Liver (tissue), 8 donors: ENCODE measurements at regions not wholly inside any gene's neighbourhood (a gene's known extent, or its start where the extent isn't known, plus 50 kb on each side); places are given as distances from the start of the nearest gene placed in this dataset.

ENCODE experiments used
- DNase-seq: peaks from one replicate; pipeline ENCODE4 v3.0.0-alpha.2; 2017; ENCODE audit warnings: low spot score
- H3K27ac ChIP-seq, 2 donors: one replicate each; pipeline ENCODE4 v1.7.0; 2013; ENCODE audit warnings: inconsistent platforms in 2 of 2, low read length in 2 of 2, control low read depth in 1 of 2, low read depth in 1 of 2, mild to moderate bottlenecking in 1 of 2
- H3K27me3 ChIP-seq, 4 donors: one replicate each; pipeline versions ENCODE4 v1.6.1 to v1.7.0; 2013; ENCODE audit warnings: low read length in 3 of 4, inconsistent platforms in 1 of 4, mild to moderate bottlenecking in 1 of 4, moderate library complexity in 1 of 4; ENCODE audit not compliant: control insufficient read depth in 4 of 4, insufficient read depth in 4 of 4
- H3K36me3 ChIP-seq, 4 donors: one replicate each; pipeline versions ENCODE4 v1.6.1 to v1.7.0; 2013; ENCODE audit warnings: low read length in 3 of 4, mild to moderate bottlenecking in 3 of 4, low read depth in 1 of 4, moderate library complexity in 1 of 4; ENCODE audit not compliant: control insufficient read depth in 4 of 4, insufficient read depth in 3 of 4
- H3K4me1 ChIP-seq, 4 donors: one replicate each; pipeline versions ENCODE4 v1.6.1 to v1.7.0; 2013; ENCODE audit warnings: low read length in 3 of 4, mild to moderate bottlenecking in 3 of 4, moderate library complexity in 1 of 4; ENCODE audit not compliant: control insufficient read depth in 4 of 4, insufficient read depth in 4 of 4
- H3K4me3 ChIP-seq, 3 donors: one replicate each; pipeline versions ENCODE4 v1.6.1 to v1.7.0; 2013; ENCODE audit warnings: low read length in 3 of 3, control low read depth in 1 of 3, low read depth in 1 of 3, mild to moderate bottlenecking in 1 of 3
- H3K9ac ChIP-seq, 2 donors: one replicate each; pipeline ENCODE4 v1.7.0; 2013; ENCODE audit warnings: low read length in 2 of 2, mild to moderate bottlenecking in 2 of 2, moderate library complexity in 2 of 2, control low read depth in 1 of 2, low read depth in 1 of 2
- H3K9me3 ChIP-seq, 4 donors: one replicate each; pipeline versions ENCODE4 v1.6.1 to v1.7.0; 2013; ENCODE audit warnings: low read length in 3 of 4; ENCODE audit not compliant: control insufficient read depth in 4 of 4
- CTCF ChIP-seq: fragments of 150-350 bp; IDR thresholded peaks from 2 replicates; pipeline ENCODE4 v1.5.1; 2017; ENCODE audit warnings: improper control_type of control experiment, low read depth, low read length; ENCODE audit not compliant: missing input control
- EGR1 ChIP-seq, 2 donors: IDR thresholded peaks; 2 replicates each; pipeline ENCODE4 v1.6.1; 2016 to 2018; ENCODE audit warnings: antibody characterized with exemption in 2 of 2, low read depth in 2 of 2
- FOXA1 ChIP-seq: IDR thresholded peaks from 2 replicates; pipeline ENCODE4 v1.6.1; 2016; ENCODE audit warnings: antibody characterized with exemption
- FOXA2 ChIP-seq: IDR thresholded peaks from 2 replicates; pipeline ENCODE4 v1.6.1; 2016; ENCODE audit warnings: antibody characterized with exemption
- GABPA ChIP-seq, 2 donors: IDR thresholded peaks in 1 of 2; conservative IDR thresholded peaks in 1 of 2; 2 replicates each; pipeline ENCODE4 v1.6.1; 2016; ENCODE audit warnings: antibody characterized with exemption in 2 of 2, mild to moderate bottlenecking in 1 of 2, moderate library complexity in 1 of 2
- HNF4A ChIP-seq, 2 donors: conservative IDR thresholded peaks; 2 replicates each; pipeline ENCODE4 v1.6.1; 2016; ENCODE audit warnings: antibody characterized with exemption in 2 of 2, mild to moderate bottlenecking in 2 of 2
- HNF4G ChIP-seq: IDR thresholded peaks from 2 replicates; pipeline ENCODE4 v1.6.1; 2016; ENCODE audit warnings: antibody characterized with exemption
- JUND ChIP-seq, 2 donors: IDR thresholded peaks; 2 replicates each; pipeline ENCODE4 v1.6.1; 2016; ENCODE audit warnings: antibody characterized with exemption in 2 of 2
- NR2F2 ChIP-seq: IDR thresholded peaks from 2 replicates; pipeline ENCODE4 v1.6.1; 2016; ENCODE audit warnings: antibody characterized with exemption
- RAD21 ChIP-seq, 2 donors: IDR thresholded peaks; 2 replicates each; pipeline ENCODE4 v1.6.1; 2016; ENCODE audit warnings: antibody characterized with exemption in 2 of 2, mild to moderate bottlenecking in 2 of 2
- REST ChIP-seq: IDR thresholded peaks from 2 replicates; pipeline ENCODE4 v1.6.1; 2016; ENCODE audit warnings: antibody characterized with exemption, mild to moderate bottlenecking
- RXRA ChIP-seq, 2 donors: IDR thresholded peaks; 2 replicates each; pipeline ENCODE4 v1.6.1; 2017 to 2018; ENCODE audit warnings: antibody characterized with exemption in 2 of 2, mild to moderate bottlenecking in 1 of 2
- SP1 ChIP-seq: IDR thresholded peaks from 2 replicates; pipeline ENCODE4 v1.6.1; 2018; ENCODE audit warnings: antibody characterized with exemption, mild to moderate bottlenecking
- TAF1 ChIP-seq: conservative IDR thresholded peaks from 2 replicates; pipeline ENCODE4 v1.6.1; 2016; ENCODE audit warnings: antibody characterized with exemption, mild to moderate bottlenecking
- YY1 ChIP-seq: IDR thresholded peaks from 2 replicates; pipeline ENCODE4 v1.6.1; 2016; ENCODE audit warnings: antibody characterized with exemption, mild to moderate bottlenecking
- WGBS: extraction: QIAGEN DNeasy Blood & Tissue Kit; methylation state at CpG from one replicate; pipeline ENCODE4 v1.1.7; 2013; 5-methylcytosine and 5-hydroxymethylcytosine counted together
- TF ChIP-seq, protein P1 (sequence below): IDR thresholded peaks from 2 replicates; pipeline ENCODE4 v1.6.1; 2016; ENCODE audit warnings: antibody characterized with exemption
- TF ChIP-seq, protein P2 (sequence below): IDR thresholded peaks from 2 replicates; pipeline ENCODE4 v1.6.1; 2016; ENCODE audit warnings: antibody characterized with exemption
- TF ChIP-seq, protein P3 (sequence below): IDR thresholded peaks from 2 replicates; pipeline ENCODE4 v1.6.1; 2016; ENCODE audit warnings: antibody characterized with exemption
- donor health status: healthy.
- donor health status: healthy.
- donor health status: healthy.
- donor health status: healthy.
- donor health status: healthy.

GRCh38 chr12:68387338-68387737, 55.2 kb upstream of the MDM1 start:
- Histone ChIP-seq H3K4me3 (no peak overlapping the region), H3K27ac (no peak overlapping the region), H3K4me1 (no peaks in the 10 kb centered on the region), H3K9ac (no peak overlapping the region), H3K9me3 (peaks cover 0 to 2% (median 0%) of the 10 kb centered on the region in 4 donors), H3K27me3 (no peaks in the 10 kb centered on the region), H3K36me3 (no peaks in the 10 kb centered on the region)
- DNase-seq = no peak
- WGBS = 93% methylated on average over 1 of the region's 1 CpG
- TF ChIP-seq, protein P1, sequence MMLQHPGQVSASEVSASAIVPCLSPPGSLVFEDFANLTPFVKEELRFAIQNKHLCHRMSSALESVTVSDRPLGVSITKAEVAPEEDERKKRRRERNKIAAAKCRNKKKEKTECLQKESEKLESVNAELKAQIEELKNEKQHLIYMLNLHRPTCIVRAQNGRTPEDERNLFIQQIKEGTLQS = no peak
- TF ChIP-seq GABPA (IDR thresholded peaks at IDR 0.05 in 1 of 2, conservative IDR thresholded peaks at IDR 0.05 in 1 of 2) = no peak
- no peak for TF ChIP-seq NR2F2
- TF ChIP-seq RXRA (IDR thresholded peaks at IDR 0.05) = no peak
- TF ChIP-seq YY1 = no peak
- TF ChIP-seq, protein P2, sequence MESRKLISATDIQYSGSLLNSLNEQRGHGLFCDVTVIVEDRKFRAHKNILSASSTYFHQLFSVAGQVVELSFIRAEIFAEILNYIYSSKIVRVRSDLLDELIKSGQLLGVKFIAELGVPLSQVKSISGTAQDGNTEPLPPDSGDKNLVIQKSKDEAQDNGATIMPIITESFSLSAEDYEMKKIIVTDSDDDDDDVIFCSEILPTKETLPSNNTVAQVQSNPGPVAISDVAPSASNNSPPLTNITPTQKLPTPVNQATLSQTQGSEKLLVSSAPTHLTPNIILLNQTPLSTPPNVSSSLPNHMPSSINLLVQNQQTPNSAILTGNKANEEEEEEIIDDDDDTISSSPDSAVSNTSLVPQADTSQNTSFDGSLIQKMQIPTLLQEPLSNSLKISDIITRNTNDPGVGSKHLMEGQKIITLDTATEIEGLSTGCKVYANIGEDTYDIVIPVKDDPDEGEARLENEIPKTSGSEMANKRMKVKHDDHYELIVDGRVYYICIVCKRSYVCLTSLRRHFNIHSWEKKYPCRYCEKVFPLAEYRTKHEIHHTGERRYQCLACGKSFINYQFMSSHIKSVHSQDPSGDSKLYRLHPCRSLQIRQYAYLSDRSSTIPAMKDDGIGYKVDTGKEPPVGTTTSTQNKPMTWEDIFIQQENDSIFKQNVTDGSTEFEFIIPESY = no peak
- TF ChIP-seq RAD21 (IDR thresholded peaks at IDR 0.05) = no peak
- no peak for TF ChIP-seq JUND (IDR thresholded peaks at IDR 0.05)
- TF ChIP-seq, protein P3, sequence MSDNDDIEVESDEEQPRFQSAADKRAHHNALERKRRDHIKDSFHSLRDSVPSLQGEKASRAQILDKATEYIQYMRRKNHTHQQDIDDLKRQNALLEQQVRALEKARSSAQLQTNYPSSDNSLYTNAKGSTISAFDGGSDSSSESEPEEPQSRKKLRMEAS = no peak
- TF ChIP-seq FOXA1 = no peak
- TF ChIP-seq EGR1 (IDR thresholded peaks at IDR 0.05; ENCODE audit: low read depth in 2 of 2) = no peak
- TF ChIP-seq HNF4G = no peak
- no peak for TF ChIP-seq HNF4A (conservative IDR thresholded peaks at IDR 0.05)
- no peak for TF ChIP-seq FOXA2
- TF ChIP-seq REST = no peak
- TF ChIP-seq TAF1 = no peak
- no peak for TF ChIP-seq SP1
- no peak for TF ChIP-seq CTCF
